OCI-M1 (cell line): ENCODE measurements at regions not wholly inside any gene's neighbourhood (a gene's known extent, or its start where the extent isn't known, plus 50 kb on each side); places are given as distances from the start of the nearest gene placed in this dataset.
"Not testable (repeated sequence)": the region's sequence is repeated elsewhere in the genome, so short reads cannot be mapped to it uniquely, and the experiment has no call there.

ENCODE experiments used
- DNase-seq: peaks from one replicate; lab custom pipeline; 2025; lab: John Stamatoyannopoulos, UW

DNA sequence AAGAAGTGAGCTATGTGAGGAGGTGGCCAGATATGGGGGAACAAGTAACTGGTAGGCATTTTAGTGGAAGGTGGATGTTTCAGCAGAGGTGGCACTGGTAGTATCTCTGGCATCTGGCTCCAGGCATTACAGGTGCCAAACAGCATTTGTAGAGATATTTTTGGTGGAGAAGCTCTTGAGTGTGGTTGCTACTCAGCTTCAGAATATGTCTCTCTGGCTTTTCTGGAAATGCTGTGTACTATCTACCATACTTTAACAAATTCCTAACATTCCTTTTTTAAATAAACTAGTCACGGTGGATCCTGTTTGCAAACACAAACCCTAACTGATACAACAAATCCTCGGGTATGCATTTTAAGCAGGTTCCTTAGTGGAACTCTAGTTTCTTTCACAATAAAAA lies 128.0 kb downstream of the BARX2 start:
- DNase-seq = no peak

DNA sequence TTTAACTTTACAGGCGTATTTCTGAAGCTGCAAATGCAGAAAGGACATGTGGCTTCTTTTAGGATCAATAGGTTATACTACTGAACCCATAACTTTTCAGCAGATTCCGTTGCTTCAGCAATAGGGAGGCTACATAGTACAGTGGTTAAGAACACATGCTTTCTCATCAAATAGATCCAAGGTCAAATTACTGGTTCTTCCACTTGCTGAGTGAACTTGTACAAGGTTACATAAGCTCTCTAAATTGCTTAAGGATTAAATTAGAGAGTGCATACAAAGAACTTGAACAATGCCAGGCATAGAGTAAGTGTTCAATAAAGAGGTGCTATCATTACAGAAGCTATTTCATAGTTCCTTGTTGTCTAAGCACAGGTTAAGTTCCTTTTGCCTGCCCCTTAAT lies 129.6 kb downstream of the BARX2 start:
- no peak for DNase-seq

DNA sequence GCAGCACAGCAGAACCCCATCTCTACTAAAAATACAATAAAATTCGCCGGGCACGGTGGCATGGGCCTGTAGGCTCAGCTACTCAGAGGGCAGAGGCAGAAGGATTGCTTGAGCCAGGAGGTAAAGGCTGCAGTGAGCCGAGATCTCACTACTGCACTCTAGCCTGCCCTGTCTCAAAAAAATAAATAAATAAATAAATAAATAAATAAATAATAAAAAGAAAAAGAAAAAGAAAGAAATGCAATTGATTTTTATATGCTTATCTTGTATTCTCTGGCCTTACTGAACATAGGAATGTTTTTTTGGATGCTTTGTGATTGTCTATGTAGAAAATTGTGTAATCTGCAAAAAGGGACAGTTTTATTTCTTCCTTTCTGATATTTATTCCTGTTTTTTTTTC lies 132.5 kb downstream of the BARX2 start:
- no peak for DNase-seq

DNA sequence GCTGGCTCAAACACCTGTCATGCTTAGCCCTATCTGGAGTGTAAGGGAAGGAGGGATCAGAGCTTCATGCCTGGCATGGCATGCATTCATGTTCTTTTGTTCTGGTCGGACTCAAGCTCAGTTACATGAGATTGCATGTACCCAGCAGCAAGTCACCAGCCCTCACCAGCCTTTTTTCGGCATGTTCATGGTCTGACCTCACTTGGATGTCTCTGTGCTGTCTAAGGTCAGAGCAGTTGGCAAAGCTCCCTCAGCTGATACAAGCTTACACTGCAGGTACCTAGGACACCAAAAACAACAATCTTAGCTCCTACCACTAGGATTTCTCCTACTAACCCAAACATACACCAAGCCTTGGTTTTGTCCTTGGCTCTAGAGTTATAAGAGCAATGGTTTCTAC lies 152.6 kb downstream of the BARX2 start:
- DNase-seq = no peak

DNA sequence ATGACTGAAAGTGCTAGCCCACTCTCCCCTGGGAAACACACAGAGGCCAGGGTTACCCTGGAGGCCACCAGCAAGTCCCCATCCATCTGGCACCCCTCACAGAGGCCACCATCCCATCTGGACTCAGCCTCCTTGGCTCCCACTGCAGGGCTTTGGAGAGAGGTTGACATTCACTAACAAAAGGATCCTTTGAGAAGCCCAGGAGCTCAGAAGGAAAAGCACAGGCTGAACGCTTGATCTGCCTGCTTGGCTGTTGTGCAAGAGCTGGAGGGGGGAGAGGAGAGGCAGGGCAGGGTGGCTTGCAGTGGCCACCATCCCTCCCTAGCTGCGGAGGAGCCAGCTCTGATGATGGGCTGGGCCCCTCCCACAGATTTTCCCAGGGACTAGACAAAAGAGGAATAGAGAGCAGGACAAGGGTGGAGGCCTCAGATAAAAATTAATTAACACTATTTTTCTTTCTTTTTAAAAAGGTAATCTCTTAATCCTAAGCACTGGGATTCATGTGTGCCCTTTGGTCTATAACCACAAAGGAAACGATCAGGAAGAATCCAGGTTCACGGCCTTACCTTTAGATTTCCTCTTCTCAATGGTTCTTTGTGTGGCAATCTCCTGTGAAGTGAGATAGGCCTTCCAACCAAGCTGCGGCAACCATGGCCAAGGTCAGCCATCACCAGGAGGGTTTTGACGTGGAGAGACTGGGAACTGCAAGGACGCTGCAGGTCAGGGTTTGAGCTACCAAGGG lies 154.7 kb downstream of the BARX2 start:
- no peak for DNase-seq

DNA sequence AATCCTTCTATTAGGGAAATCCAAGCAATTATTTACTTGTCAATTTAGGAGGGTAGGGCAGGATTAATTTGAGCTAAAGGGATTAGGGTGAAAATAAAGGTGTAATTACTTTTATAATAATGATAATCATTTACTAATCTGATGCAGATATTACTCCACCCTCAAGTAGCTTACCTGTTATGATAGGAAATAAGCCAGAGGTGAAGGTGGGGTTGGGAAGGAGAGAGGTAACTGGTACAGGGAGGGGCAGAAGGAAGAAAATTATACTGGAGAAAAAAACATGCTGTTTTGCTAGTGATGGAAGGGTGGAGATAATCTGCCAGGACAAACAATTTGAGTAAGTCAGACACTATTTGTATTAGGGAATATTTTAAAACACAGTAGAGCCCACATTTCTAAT lies 157.7 kb downstream of the BARX2 start:
- no peak for DNase-seq

DNA sequence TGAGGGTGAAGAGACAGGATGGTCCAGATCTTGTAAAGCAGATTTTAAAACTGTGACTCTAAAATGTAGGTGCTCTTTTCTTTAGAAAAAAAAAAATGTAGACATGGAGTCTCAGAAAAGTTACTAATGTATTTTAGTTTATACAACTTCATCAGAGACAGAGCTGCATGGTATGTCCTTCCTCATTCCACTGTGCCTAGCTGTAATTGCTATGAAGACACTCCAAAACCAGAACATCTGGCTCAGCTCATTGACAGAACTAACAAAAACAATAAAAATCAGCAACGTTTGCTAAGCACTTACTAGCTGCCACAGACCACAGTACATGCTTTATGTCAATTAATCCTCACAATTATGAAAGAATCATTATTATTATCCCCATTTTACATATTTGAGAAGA lies 160.7 kb downstream of the BARX2 start:
- DNase-seq = no peak

DNA sequence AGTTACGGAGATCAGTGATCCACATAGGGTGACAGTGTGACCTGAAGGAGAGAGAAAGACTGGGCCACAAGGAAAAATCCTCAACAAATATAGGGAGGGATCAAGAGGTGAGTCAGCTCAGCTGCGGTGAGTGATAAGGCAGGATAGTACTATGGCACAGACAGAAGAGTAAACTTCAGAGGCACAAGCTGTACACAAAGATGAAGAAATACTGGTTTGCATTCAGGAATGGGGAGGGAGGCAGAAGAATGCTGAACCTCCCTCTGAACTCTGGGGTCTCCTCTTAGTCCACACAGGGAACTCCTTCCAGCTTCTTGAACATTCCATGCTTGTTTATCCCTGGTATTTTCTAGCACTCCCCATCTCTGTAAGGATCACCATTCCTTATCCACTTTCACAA lies 162.7 kb downstream of the BARX2 start:
- DNase-seq = no peak

DNA sequence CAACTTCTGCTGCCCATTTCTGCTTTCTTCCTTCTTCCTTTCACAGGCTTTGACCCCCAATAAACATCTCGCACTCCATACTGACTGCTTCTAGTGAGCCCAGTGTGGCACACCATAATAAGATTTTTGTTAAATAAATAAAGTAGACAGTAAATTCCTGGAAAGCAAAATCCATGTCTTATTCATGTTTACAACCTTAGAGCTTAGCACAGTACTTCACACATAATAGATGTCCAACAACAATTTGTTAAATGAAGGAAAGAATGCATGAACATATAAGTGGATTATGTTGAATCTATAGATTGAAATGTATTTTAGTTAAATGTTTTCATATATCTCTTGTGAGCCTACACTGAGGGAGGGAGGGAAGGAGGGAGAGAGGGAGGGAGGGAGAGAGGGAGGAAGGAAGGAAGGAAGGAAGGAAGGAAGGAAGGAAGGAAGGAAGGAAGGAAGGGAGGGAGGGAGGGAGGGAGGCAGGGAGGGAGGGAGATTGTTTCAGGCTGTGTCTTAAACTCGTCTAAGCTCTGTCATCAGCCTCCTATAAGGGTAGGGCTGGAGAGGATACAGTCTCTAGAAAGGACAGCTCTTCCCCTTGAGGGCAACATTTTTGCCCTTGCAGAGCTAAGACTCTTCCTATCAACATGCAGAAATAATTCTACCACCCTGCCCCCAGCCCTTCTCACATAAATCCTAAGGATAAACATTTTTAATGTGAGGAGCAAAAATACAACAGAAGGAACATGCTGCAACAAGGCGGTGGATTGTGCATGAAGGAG lies 168.1 kb downstream of the BARX2 start:
- no peak for DNase-seq

DNA sequence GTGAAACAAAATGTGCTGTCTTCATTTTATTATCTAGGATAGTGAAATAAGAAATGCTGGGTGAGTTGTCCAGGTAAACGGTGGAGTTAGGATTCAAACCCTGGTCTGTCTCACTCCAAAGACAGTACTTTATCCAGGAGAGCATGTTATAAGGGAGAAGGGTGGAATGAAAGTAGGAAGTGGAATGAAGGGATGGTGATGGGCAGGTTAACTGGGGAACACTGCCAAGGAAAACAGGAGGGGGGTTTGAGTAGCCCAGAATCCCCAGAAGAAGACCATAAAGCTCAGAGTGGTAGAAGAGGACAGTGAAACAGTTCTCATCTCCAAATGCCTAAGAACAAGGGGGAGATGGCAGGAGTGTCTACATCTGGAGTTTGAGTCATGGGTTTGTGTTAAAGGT lies 169.0 kb downstream of the BARX2 start:
- DNase-seq = no peak

DNA sequence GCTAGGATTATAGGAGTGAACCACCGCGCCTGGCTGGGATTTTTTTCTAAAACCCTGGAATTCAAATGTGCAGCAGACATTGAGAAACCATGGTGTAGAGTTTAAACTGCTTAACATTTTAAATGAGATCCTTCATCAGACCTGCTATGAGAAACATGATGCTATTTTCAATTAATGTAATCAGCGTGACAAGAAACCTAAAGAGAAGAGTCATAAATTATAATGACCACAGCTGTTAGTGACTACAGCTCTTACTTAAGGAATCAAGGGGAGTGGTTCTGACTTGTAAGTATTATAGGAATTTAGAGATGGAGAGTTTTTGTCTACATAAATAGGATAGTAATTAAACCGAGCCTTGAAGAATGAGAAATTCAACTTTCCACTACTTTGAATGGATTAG lies 170.6 kb downstream of the BARX2 start:
- DNase-seq = no peak

DNA sequence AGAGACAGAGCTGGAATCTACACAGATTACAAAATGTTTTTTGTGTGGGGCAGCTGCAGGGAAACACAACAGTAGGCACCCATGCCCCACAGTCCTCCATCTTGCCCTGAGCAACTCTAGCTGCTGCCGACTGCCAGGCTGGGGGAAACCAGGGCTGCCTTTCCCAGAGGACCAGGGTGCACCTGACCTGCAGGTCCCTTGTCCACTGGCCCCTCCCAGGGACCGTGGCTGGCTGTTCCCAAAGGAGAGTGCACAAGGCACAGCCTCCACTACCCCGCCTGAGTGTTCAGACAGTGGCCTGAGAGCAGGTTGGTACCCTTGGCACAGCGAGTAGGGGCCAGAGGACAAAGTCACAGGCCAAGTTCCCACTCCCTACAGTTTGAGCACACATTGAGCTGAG lies 181.8 kb downstream of the BARX2 start:
- DNase-seq = no peak

DNA sequence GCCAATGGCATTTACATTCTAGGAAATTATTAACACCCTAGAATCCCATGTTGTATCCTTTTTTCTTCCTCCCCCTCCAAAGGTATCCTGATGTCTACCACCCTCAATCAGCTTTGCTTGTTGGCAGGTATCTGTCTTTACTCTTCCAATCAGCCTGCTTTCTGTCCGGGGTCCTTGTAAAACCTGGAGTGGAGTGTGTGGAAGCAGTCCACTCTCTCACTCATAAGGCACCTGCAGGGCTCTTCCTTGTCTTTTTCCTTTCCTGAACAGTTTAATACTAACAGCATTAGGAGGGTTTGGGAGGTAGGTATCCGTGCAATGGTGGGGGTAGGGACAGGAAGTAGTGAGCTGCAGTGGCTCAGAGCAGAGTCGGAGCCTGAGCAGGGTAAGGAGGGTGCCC lies 193.4 kb downstream of the BARX2 start:
- DNase-seq = no peak

DNA sequence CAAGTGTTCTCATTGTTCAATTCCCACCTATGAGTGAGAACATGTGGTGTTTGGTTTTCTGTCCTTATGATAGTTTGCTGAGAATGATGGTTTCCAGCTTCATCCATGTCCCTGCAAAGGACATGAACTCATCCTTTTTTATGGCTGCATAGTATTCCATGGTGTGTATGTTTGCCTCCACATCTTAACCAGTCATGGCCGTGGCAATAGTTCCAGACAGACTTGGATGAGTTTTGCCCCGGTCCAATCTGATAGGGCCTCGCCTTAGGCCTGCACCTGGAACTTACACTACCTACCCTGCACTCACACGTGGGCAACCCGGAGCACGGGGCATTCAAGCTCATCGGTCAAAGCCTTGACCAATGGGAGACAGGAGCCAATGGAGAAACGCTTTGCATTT lies 197.0 kb downstream of the BARX2 start:
- not testable (repeated sequence) for DNase-seq

DNA sequence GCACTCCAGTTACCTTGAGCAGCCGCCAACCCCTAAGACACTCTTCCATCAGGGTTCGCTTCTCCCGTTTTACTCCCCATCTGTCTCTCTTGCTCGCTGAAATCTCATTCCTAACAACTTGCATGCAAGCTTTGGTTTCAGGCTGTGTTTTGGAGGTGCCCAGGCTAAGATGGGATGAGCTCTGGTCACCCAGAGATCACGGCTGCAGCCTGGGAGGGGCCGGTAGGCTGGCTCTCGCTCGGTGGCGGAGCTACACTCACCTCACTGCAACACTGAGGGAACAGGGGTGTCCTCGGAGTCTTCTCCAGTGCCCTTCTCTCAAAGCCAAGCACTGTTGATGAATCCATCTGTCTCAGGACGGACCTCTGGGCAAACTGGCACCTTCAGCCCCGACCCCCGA lies 197.5 kb downstream of the BARX2 start:
- no peak for DNase-seq

DNA sequence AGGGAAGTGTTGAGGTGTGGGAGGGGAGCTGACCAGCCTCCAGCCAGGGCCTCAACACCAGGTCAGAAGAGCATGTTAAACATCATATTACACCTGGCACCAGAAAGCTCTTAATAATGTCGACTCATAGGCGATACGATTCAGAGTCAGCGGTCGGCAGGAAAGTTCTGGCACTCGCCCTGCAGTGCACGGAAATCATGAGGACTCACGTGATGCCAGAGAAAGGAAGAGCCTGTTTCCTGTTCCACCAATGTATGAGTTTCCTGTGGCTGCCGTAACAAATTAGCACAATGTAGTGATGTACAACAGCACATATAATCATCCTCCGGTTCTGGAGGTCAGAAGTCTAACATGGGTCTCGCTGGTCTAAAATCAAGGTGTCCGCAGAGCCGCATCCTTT lies 198.8 kb downstream of the BARX2 start:
- no peak for DNase-seq

DNA sequence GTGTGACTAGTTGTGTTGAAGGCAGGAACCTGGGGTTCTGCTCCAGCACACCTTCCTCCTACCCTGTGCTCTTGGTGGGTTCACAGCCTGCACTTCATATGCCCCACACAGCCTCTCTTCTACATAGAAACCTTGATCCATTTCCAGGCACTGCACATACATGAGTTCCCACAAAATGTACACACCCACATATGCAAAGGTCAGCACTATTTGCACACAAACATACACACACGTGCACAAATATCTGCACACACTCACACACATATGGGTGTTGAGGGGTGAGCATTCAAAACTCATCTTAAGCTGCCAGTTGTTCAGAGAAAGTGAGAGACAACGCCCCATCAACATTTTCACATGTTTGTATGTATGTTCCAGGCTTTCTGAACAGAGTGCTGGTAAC lies 201.0 kb downstream of the BARX2 start:
- no peak for DNase-seq

DNA sequence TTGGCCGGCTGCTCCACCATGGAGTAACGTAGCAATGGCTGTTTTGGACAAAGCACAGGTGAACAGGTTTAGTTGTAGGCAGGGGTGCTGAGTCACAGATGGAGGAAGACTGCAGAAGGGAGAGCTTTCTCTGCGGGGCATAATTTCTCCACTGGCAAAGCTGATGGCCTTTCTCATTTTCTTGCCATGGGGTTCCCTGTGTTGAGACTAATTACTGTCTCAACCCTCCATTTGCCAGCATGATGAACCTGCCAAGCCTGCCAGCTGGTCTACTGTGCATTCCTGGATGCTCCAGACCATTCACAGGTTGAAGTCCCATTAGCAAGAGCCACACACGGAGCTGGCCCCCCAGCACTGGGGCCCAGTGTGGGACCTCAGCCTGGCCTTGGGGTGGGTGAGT lies 202.4 kb downstream of the BARX2 start:
- no peak for DNase-seq

DNA sequence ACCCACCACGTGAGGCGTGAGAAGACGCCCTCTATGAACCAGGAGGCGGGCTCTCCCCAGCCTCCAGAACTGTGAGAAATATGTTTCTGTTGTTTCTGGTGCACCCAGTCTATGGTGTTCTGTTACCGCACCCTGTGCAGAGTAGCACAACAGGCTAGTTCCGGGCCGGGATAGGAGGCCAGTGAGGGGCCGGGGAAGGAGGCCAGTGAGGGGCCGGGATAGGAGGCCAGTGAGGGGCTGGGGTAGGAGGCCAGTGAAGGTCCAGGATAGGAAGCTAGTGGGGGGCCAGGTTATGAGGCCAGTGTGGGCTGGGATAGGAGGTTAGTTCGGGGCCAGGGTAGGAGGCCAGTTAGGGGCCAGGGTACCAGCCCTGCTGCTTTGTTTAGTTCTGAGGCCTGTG lies 204.6 kb downstream of the BARX2 start:
- no peak for DNase-seq

DNA sequence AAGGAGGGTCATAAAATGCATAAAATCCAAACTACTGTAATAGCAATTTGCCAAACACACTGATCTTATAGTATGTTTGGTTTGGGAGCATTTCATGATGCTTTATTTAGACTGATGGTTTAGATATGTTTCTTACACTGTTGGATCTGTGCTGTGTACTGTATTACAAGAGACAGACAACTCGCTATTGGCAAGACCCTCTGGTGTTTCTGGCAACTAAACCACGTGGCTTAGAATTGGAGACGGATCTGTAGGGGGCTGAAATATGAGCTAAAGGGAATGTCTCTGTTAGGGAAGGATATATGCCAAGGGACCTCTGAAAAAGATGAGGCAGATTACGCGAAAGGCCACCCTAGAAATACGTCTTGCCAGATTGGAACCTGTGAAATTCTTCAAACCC lies 208.7 kb downstream of the BARX2 start:
- no peak for DNase-seq

DNA sequence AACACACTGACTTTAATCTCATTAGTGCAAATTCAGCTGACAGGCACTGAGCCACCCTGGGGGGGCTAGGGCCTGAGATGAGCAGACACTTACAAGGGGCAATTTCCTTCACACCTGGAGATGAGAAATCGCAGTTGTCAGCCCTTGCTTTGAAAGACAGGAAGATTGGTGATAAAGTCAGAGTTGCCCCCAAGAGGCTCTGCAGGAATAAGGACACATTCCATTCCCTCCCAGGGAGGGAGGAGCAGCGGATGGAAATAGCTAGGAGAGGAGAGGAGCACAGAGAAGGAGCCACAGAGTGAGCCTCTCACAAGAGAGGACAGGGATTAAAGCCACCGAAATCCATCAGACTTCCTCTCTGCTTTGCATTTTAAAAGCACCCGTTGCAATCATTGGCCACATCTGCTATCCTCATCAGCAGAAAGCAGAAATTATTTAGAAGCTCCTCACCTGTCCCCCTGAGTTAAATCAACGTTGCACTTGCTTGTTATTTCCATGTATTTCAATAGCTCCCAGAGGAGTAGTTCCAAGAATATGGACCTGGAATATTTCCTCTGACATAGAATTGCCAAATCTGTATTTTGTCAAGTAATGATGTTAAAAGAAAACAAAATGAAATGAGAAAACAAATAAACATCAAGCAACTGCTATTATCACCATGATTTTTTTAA lies 213.7 kb downstream of the BARX2 start:
- no peak for DNase-seq

DNA sequence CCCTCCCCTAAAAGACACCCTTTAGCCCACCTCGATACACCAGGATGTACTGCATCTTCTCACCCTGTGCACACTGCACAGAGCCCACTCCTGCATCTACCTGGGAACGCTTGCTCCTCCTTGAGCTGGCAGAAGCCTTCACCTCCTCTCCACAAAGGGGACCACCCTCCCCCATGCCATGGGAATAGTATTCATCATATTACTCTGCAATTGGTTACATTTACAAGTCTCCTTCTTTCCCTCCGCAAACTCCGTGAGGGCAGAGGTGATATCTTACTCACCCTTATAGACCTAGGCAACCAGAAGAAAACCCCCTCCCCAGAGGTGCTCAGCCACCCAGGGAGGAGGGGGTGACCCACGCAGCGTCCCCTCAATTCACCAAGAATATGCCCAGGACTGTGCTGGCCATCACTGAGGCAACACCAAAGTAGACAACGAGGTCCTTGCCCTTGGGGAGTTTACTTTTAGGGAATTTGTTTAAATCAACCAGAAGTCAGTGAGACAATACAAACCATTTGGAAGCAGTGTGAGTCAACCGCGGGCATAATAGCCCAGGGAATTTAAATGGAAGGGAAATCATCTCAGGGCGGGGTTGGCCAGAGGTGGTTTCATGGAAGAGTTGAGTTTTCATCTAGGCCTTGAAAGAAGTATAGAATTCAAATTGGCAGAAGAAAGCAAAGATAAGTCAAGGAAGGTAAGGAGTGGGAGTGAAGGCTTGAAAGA lies 214.5 kb downstream of the BARX2 start:
- DNase-seq = no peak
